ENCODE measurements at regions not wholly inside any gene's neighbourhood (a gene's known extent, or its start where the extent isn't known, plus 50 kb on each side); places are given as distances from the start of the nearest gene placed in this dataset.
"Not testable (repeated sequence)": the region's sequence is repeated elsewhere in the genome, so short reads cannot be mapped to it uniquely, and the experiment has no call there.

DNA sequence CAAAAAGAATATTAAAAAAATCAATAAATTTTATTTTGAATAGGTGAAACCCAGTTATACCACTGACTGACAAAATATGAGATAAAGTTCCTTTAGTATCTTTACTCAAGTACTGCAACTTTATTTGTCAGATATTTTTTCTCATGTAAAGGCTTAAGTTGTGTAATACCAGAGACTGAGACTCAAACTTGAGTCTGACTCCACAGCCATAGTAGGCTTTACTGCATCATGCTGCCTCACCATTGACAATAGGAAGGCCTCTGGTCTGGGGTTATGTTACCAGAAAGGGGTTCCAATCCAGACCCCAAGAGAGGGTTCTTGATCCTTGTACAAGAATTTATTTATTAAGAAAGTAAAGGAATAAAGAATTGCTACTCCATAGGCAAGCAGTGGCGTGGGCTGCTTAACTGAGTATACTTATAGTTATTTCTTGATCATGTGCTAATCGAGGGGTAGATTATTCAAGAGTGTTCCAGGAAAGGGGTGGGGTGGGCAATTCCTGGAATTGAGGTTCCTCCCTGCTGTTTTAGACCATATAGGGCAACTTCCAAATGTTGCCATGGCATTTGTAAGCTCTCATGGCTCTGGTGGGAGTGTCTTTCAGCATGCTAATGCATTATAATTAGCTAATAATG lies 187.4 kb upstream of the WSB1 start:
- Histone ChIP-seq H3K27me3 (no peaks in the 10 kb centered on the region), H3K4me3 (no peak overlapping the region), H3K36me3 (no peaks in the 10 kb centered on the region), H3K9me3 (no peaks in the 10 kb centered on the region), H3K27ac (no peak overlapping the region), H3K4me1 (no peaks in the 10 kb centered on the region)
- TF ChIP-seq, protein P1, sequence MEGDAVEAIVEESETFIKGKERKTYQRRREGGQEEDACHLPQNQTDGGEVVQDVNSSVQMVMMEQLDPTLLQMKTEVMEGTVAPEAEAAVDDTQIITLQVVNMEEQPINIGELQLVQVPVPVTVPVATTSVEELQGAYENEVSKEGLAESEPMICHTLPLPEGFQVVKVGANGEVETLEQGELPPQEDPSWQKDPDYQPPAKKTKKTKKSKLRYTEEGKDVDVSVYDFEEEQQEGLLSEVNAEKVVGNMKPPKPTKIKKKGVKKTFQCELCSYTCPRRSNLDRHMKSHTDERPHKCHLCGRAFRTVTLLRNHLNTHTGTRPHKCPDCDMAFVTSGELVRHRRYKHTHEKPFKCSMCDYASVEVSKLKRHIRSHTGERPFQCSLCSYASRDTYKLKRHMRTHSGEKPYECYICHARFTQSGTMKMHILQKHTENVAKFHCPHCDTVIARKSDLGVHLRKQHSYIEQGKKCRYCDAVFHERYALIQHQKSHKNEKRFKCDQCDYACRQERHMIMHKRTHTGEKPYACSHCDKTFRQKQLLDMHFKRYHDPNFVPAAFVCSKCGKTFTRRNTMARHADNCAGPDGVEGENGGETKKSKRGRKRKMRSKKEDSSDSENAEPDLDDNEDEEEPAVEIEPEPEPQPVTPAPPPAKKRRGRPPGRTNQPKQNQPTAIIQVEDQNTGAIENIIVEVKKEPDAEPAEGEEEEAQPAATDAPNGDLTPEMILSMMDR (IDR thresholded peaks at IDR 0.05), result no peak
- TF ChIP-seq POLR2A (IDR thresholded peaks at IDR 0.05), result no peak
- DNase-seq, result no peak

DNA sequence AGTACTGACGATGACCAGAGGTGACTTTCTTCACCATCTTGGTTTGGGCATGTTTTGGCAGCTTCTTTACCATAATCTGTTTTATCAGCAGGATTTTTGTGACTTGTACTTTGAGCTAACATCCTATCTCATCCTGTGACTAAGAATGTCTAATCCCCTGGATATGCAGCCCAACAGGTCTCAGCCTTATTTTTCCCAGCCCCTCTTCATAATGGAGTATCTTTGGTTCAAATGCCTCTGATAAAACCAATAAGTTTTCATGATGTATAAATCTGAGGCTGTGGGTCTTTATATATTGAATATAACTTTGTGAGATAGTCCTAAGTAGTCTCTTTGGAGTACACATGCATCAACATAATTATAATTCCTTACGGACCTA lies 186.9 kb upstream of the WSB1 start:
- Histone ChIP-seq H3K4me1 (no peaks in the 10 kb centered on the region), H3K36me3 (no peaks in the 10 kb centered on the region), H3K27ac (no peak overlapping the region), H3K27me3 (no peaks in the 10 kb centered on the region), H3K4me3 (no peak overlapping the region), H3K9me3 (no peaks in the 10 kb centered on the region)
- TF ChIP-seq, protein P1 (IDR thresholded peaks at IDR 0.05), result no peak
- no peak for TF ChIP-seq POLR2A (IDR thresholded peaks at IDR 0.05)
- no peak for DNase-seq

DNA sequence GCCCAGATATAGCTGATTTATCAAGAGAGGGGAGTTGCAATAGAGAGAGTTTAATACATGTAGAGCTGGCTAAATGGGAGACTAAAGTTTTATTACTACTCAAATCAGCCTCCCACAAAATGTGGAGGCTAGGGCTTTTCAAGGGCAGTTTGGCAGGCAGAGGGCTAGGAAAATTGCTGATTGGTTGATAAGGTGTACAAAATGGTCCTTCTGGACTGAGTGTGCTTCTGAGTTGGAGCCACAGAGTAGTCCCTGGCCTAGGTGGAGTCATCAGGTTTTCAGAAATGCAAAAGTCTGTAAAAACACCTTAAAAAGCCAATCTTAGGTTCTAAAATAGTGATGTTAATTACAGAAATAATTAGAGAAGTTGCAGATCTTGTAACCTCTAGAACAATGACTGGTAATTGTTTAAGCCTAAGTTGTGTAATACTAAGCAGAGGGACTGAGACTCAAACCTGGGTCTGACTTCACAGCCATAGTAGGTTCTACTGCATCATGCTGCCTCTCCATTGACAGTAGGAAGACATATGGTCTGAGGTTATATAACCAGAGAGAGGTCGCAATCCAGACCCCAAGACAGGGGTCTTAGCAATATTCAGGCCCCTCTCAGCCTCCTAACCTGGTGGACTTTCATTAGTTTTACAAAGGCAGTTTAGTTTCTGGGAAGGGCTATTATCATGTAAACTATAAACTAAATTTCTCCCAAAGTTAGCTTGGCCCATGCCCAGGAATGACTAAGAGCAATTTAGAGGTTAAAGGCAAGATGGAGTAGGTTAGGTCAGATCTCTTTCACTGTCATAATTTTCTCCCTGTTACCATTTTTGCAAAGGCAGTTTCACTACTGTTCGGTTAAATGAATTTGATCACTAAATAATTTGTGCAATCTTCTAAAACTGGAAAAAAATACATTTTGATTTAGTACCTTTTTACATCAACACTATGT lies 186.3 kb upstream of the WSB1 start:
- H3K4me1 ChIP-seq, H3K27me3 ChIP-seq, DNase-seq, H3K4me3 ChIP-seq, H3K9me3 ChIP-seq, H3K27ac ChIP-seq, H3K36me3 ChIP-seq: not testable (repeated sequence)

DNA sequence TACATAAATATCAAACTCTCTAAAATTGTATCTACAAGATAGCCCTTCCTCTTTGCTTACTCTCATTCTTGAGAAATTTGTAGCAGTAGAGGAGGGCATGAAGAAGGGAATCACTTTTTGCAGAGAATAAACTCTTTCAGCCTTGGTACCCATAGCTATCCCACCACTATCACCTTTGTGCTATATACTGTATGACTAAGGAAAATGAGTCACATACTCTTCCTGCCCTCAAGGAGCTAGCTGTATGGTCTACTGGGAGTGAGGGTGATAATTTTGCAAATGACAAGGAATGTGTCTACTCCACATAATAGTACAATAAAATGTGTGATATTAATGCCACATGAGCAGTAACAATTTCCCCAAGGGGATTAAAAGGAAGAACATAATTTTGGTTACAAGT lies 184.6 kb upstream of the WSB1 start:
- no peaks in the 10 kb centered on the region for H3K27me3 ChIP-seq
- no peaks in the 10 kb centered on the region for H3K4me1 ChIP-seq
- no peak for TF ChIP-seq POLR2A (IDR thresholded peaks at IDR 0.05)
- TF ChIP-seq, protein P1 (IDR thresholded peaks at IDR 0.05), result no peak
- H3K36me3 ChIP-seq, result no peaks in the 10 kb centered on the region
- H3K27ac ChIP-seq, result no peak overlapping the region
- no peak for DNase-seq
- H3K4me3 ChIP-seq, result no peak overlapping the region
- no peaks in the 10 kb centered on the region for H3K9me3 ChIP-seq

DNA sequence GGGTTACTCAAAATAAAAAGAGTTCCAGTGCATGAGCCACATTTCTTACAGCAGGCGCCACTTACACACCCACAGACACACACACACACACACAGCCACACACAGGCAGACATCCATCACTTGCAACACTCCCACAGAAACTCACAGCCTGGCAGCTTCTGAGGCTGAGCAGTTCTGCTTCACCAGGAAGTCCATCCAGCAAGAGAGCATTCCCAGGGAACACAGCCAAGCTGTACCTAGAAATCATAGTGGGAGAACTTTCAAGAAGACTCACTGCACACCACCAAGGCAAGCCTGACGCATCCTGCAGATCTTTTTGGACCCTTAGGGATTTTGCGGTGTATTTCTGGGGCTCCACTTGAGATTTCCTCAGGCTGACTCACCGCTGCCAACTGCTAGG lies 140.9 kb upstream of the WSB1 start:
- Histone ChIP-seq H3K4me3 (no peak overlapping the region), H3K36me3 (no peaks in the 10 kb centered on the region), H3K27me3 (no peaks in the 10 kb centered on the region), H3K4me1 (no peaks in the 10 kb centered on the region), H3K27ac (no peak overlapping the region), H3K9me3 (no peaks in the 10 kb centered on the region)
- DNase-seq, result no peak
- TF ChIP-seq POLR2A (IDR thresholded peaks at IDR 0.05), result no peak
- TF ChIP-seq, protein P1 (IDR thresholded peaks at IDR 0.05), result no peak

DNA sequence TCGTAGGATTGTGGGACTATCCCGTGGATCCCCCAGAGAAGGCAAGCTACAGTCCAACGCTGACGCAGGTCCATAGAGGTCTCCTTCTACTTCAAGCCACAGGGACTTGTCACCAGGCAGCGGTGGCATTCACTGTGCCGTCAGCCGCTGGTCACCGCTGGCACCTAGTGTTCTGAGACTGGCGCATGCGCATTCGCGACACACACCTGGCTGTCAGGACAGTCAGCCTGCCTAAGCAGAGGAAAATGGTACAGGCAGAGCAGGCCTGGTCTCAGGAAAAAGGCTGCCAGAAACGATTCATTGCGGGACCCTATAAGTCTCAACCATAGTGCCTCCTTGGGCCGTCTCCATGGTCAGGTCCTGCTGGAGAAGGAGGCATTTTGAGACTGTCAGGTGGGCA lies 138.0 kb upstream of the WSB1 start:
- H3K9me3 ChIP-seq, result no peaks in the 10 kb centered on the region
- H3K4me3 ChIP-seq, result no peak overlapping the region
- no peaks in the 10 kb centered on the region for H3K36me3 ChIP-seq
- no peaks in the 10 kb centered on the region for H3K27me3 ChIP-seq
- H3K4me1 ChIP-seq, result no peaks in the 10 kb centered on the region
- no peak for TF ChIP-seq POLR2A (IDR thresholded peaks at IDR 0.05)
- TF ChIP-seq, protein P1 (IDR thresholded peaks at IDR 0.05), result no peak
- DNase-seq, result peak in 2 of 3 donors; percentile 28 to 39
- no peak overlapping the region for H3K27ac ChIP-seq

Data from Peyer's patch (tissue), 4 donors.